Stimulated activated CD4-positive, alpha-beta T cell treated with anti-CD3 and anti-CD28 coated beads, Interleukin-12 subunit alpha, Interleukin-12 subunit beta, amount 100 ng/mL, for 48 hours (primary cell): ENCODE measurements at regions not wholly inside any gene's neighbourhood (a gene's known extent, or its start where the extent isn't known, plus 50 kb on each side); places are given as distances from the start of the nearest gene placed in this dataset.
"Not testable (repeated sequence)": the region's sequence is repeated elsewhere in the genome, so short reads cannot be mapped to it uniquely, and the experiment has no call there.

Experiments used
- DNase-seq, 3 donors: peaks; one replicate each; pipeline ENCODE4 v3.0.0-alpha.2; 2020; ENCODE audit warnings: low read depth in 2 of 3, low spot score in 1 of 3

GRCh38 chr3:73884361-73884760, 259.6 kb upstream of the PDZRN3 start:
- no peak for DNase-seq

- DNase-seq: no peak
Measured at GRCh38 chr3:73883497-73883896, 258.8 kb upstream of the PDZRN3 start.

GRCh38 chr3:73874606-73875369, 250.0 kb upstream of the PDZRN3 start:
- no peak for DNase-seq

GRCh38 chr3:73874161-73874560, 249.4 kb upstream of the PDZRN3 start:
- no peak for DNase-seq

GRCh38 chr3:73868688-73869315, 244.1 kb upstream of the PDZRN3 start:
- no peak for DNase-seq

- DNase-seq: no peak
Measured at GRCh38 chr3:73867524-73867923, 242.8 kb upstream of the PDZRN3 start.

GRCh38 chr3:73866846-73867245, 242.1 kb upstream of the PDZRN3 start:
- DNase-seq: no peak

GRCh38 chr3:73863546-73864079, 238.9 kb upstream of the PDZRN3 start:
- no peak for DNase-seq

GRCh38 chr3:73855813-73856212, 231.1 kb upstream of the PDZRN3 start:
- no peak for DNase-seq

GRCh38 chr3:73848173-73848906, 223.6 kb upstream of the PDZRN3 start:
- DNase-seq: no peak

GRCh38 chr3:73846951-73847350, 222.2 kb upstream of the PDZRN3 start:
- DNase-seq: no peak

GRCh38 chr3:73839032-73839431, 214.3 kb upstream of the PDZRN3 start:
- no peak for DNase-seq

- no peak for DNase-seq
Measured at GRCh38 chr3:73835945-73836344, 211.2 kb upstream of the PDZRN3 start.

GRCh38 chr3:73832426-73832825, 207.7 kb upstream of the PDZRN3 start:
- no peak for DNase-seq

GRCh38 chr3:73828348-73828747, 203.6 kb upstream of the PDZRN3 start:
- no peak for DNase-seq

- DNase-seq: no peak
Measured at GRCh38 chr3:73827725-73828211, 203.0 kb upstream of the PDZRN3 start.

- DNase-seq: no peak
Measured at GRCh38 chr3:73827204-73827603, 202.5 kb upstream of the PDZRN3 start.

- DNase-seq: not testable (repeated sequence)
Measured at GRCh38 chr3:73820896-73821295, 196.2 kb upstream of the PDZRN3 start.

GRCh38 chr3:73820431-73820830, 195.7 kb upstream of the PDZRN3 start:
- no peak for DNase-seq

- DNase-seq: no peak
Measured at GRCh38 chr3:73815966-73816365, 191.2 kb upstream of the PDZRN3 start.

- no peak for DNase-seq
Measured at GRCh38 chr3:73813692-73814292, 189.1 kb upstream of the PDZRN3 start.
